Astrocyte (in vitro differentiated cells and primary cell): ENCODE measurements at regions not wholly inside any gene's neighbourhood (a gene's known extent, or its start where the extent isn't known, plus 50 kb on each side); places are given as distances from the start of the nearest gene placed in this dataset.

Source experiments
- CTCF ChIP-seq: IDR thresholded peaks from 2 replicates; pipeline ENCODE4 v1.5.1; 2011; ENCODE audit warnings: low read depth, mild to moderate bottlenecking, inconsistent platforms, low read length, moderate library complexity; ENCODE audit not compliant: insufficient read depth
- EZH2 ChIP-seq: IDR thresholded peaks from 2 replicates; pipeline ENCODE4 v1.6.1; 2012; ENCODE audit warnings: mild to moderate bottlenecking, low read length, inconsistent platforms; ENCODE audit not compliant: insufficient read depth

DNA sequence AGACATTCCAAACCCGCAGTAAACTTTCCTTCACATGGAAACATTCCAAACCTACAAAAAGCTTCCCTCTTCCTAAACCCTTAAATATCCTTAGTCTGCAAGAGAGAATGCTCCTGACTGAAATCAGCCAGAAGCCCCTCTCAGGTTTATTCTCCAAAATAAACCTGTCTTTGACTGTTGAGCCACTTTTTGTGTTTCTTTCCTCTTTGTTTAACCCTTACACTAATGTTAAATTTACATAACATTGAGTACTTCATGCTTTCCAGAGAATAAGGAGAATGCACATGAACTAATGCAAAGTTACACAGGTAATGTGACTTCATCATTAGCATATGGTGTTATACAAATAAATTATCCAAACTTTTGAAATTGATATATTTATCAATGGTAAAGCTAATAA lies 262.6 kb upstream of the PRKCQ start:
- TF ChIP-seq CTCF (no peak), EZH2 (no peak)
